ENCODE measurements at regions not wholly inside any gene's neighbourhood (a gene's known extent, or its start where the extent isn't known, plus 50 kb on each side); places are given as distances from the start of the nearest gene placed in this dataset.

DNA sequence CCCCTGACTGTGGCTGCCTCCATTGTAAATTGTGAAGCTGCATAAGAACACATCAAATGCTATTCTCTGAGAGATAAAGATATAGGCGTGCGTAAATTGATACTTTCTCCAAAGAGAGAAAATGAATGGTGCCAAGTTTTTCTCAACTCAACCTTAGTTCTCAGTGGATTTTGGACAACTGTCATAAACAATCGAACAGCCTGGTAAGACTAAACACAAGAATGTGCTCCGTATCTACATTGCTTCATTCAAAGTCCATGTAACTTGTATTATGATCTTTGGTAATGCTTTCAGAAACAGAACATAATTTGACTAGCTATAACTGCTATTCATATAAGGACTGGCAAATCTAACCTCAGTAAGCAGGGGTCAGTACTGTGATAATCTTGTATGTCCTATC lies 429.1 kb downstream of the SEMA3D start:
- Mint-ChIP-seq H3K36me3 (ENCODE audit: low read depth) (peaks cover 3% of the 10 kb centered on the region), H3K9me3 (peaks cover 6% of the 10 kb centered on the region), H3K4me3 (no peak overlapping the region), H3K4me1 (no peaks in the 10 kb centered on the region), H3K27me3 (ENCODE audit: low read depth) (no peaks in the 10 kb centered on the region), H3K27ac (ENCODE audit: unreplicated experiment) (no peak overlapping the region)
- TF ChIP-seq, protein P1, sequence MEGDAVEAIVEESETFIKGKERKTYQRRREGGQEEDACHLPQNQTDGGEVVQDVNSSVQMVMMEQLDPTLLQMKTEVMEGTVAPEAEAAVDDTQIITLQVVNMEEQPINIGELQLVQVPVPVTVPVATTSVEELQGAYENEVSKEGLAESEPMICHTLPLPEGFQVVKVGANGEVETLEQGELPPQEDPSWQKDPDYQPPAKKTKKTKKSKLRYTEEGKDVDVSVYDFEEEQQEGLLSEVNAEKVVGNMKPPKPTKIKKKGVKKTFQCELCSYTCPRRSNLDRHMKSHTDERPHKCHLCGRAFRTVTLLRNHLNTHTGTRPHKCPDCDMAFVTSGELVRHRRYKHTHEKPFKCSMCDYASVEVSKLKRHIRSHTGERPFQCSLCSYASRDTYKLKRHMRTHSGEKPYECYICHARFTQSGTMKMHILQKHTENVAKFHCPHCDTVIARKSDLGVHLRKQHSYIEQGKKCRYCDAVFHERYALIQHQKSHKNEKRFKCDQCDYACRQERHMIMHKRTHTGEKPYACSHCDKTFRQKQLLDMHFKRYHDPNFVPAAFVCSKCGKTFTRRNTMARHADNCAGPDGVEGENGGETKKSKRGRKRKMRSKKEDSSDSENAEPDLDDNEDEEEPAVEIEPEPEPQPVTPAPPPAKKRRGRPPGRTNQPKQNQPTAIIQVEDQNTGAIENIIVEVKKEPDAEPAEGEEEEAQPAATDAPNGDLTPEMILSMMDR (conservative IDR thresholded peaks at IDR 0.05), result no peak
- no peak for DNase-seq (ENCODE audit: low read depth, low spot score)

DNA sequence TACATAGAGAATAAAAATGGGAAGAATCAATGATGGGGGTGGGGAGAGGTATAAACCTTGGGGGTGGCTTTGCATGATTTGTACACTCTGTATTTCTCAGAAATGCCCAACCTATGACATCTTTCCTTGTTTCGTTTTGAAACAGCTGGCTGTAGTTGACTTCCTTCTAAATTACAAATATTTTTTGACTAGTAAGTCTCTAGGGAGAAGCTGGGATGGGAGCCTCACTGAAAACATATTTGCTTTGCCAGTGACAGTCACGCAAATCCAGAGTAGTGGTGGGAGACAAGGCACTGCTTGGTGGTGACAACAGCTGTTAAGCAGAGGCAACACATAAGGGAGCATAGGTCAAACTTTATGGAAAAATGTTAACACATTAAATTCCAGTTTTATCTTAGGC lies 440.5 kb downstream of the SEMA3D start:
- H3K27ac Mint-ChIP-seq (ENCODE audit: unreplicated experiment), result no peak overlapping the region
- no peaks in the 10 kb centered on the region for H3K9me3 Mint-ChIP-seq
- DNase-seq (ENCODE audit: low read depth, low spot score), result no peak
- TF ChIP-seq, protein P1 (conservative IDR thresholded peaks at IDR 0.05), result no peak
- no peaks in the 10 kb centered on the region for H3K36me3 Mint-ChIP-seq (ENCODE audit: low read depth)
- no peaks in the 10 kb centered on the region for H3K27me3 Mint-ChIP-seq (ENCODE audit: low read depth)
- no peak overlapping the region for H3K4me3 Mint-ChIP-seq
- H3K4me1 Mint-ChIP-seq, result no peaks in the 10 kb centered on the region

DNA sequence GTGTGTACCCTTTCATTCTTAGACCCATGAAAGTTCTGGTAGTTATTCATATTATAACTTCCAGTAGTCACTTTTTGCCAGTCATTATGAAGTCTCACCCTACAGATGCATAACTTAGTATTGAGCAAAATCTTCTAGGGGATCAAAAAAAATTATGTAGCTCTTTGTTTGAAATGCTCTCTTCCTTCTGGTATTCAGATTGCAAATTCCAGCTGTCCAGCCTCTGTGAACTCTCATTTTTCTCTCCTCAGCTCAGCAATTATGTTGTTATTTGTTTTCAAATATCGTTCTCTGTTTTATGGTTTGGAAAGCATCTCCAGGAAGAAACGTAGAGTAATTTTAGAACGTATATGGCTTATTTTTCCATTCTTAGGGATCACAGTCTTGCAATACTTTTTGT lies 442.5 kb downstream of the SEMA3D start:
- no peak for DNase-seq (ENCODE audit: low read depth, low spot score)
- Mint-ChIP-seq H3K4me1 (no peaks in the 10 kb centered on the region), H3K4me3 (no peak overlapping the region), H3K27ac (ENCODE audit: unreplicated experiment) (no peak overlapping the region), H3K9me3 (no peaks in the 10 kb centered on the region), H3K36me3 (ENCODE audit: low read depth) (no peaks in the 10 kb centered on the region), H3K27me3 (ENCODE audit: low read depth) (no peaks in the 10 kb centered on the region)
- TF ChIP-seq, protein P1 (conservative IDR thresholded peaks at IDR 0.05), result no peak

DNA sequence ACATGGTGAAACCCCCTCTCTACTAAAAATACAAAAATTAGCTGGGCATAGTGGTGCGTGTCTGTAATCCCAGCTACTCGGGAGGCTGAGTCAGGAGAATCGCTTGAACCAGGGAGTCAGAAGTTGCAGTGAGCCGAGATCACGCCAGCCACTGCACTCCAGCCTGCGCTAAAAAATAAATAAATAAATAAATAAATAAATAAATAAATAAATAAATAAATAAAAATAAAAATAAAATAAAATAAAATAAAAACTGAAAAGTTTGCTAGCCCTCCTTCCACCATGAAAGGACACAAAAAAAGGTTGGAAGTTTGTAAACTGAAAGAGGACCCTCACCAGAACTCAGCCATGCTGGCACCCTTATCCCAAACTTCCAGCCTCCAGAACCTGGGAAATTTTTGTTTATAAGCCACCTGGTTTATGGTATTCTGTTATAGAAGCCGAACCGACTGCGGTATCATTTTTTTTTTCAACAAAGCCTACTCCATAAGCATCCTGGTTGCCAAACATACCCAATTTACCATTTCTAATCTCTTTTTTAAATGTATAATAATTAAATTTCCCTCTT lies 448.2 kb downstream of the SEMA3D start:
- no peaks in the 10 kb centered on the region for H3K36me3 Mint-ChIP-seq (ENCODE audit: low read depth)
- no peaks in the 10 kb centered on the region for H3K4me1 Mint-ChIP-seq
- H3K9me3 Mint-ChIP-seq, result no peaks in the 10 kb centered on the region
- no peak for DNase-seq (ENCODE audit: low read depth, low spot score)
- H3K27me3 Mint-ChIP-seq (ENCODE audit: low read depth), result no peaks in the 10 kb centered on the region
- H3K27ac Mint-ChIP-seq (ENCODE audit: unreplicated experiment), result no peak overlapping the region
- H3K4me3 Mint-ChIP-seq, result no peak overlapping the region
- TF ChIP-seq, protein P1 (conservative IDR thresholded peaks at IDR 0.05), result no peak

DNA sequence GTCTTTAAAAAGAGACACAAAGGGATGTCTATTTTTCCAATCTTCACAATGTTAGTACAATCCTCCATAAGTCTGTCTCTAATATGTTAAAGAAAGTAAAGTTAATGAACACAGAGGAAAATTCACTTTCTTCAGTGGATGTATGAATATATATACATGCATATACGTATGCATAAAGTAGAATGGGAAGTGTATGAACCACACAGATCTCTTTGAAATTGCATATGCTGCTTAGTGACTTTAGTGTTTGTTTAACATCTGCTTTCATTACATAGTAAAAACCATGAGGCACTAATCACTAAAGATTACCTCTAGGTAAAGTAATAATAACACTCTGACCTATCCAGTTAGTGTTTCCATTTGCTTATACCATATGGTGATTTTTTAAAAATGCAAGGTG lies 451.2 kb downstream of the SEMA3D start:
- H3K27me3 Mint-ChIP-seq (ENCODE audit: low read depth), result no peaks in the 10 kb centered on the region
- H3K36me3 Mint-ChIP-seq (ENCODE audit: low read depth), result peaks cover 2% of the 10 kb centered on the region
- TF ChIP-seq, protein P1 (conservative IDR thresholded peaks at IDR 0.05), result no peak

More for the DNA sequence above, 451.2 kb downstream of the SEMA3D start:
- Mint-ChIP-seq H3K4me3 (no peak overlapping the region), H3K4me1 (no peaks in the 10 kb centered on the region), H3K9me3 (peaks cover 3% of the 10 kb centered on the region), H3K27ac (ENCODE audit: unreplicated experiment) (no peak overlapping the region)
- DNase-seq (ENCODE audit: low read depth, low spot score), result no peak
